ENCODE measurements at regions not wholly inside any gene's neighbourhood (a gene's known extent, or its start where the extent isn't known, plus 50 kb on each side); places are given as distances from the start of the nearest gene placed in this dataset.

DNA sequence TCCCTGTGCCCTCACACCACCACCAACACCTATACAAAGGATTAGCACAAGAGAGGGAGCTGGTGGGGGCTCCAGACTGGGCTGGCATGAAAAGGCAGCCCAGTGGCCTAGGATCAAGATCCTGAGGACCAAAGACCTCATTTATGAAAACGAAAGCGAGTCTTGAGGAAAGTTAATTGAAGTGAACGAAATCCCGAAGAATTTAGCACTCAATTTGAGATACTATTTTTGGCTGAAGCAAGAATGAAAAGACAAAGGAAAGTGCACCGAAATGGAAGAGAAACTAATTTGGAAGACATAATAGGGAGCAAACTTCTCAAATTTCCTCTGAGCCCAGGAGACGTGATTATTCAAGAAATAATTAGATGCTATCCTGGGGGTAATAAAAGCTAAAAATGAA is 68.7 kb upstream of the SLC6A11 start:
- TF ChIP-seq ELF1 (IDR thresholded peaks at IDR 0.05; ENCODE audit: borderline replicate concordance, low read depth) (no peak), RAD21 (IDR thresholded peaks at IDR 0.05; ENCODE audit: low read depth) (no peak), POLR2A (IDR thresholded peaks at IDR 0.05; ENCODE audit: borderline replicate concordance, extremely low read depth, insufficient read depth, insufficient read length) (no peak), EGR1 (IDR thresholded peaks at IDR 0.05; ENCODE audit: low read depth) (no peak), EZH2phosphoT487 (IDR thresholded peaks at IDR 0.05; ENCODE audit: borderline replicate concordance) (no peak), EZH2 (IDR thresholded peaks at IDR 0.05) (no peak), POLR2AphosphoS5 (IDR thresholded peaks at IDR 0.05; ENCODE audit: low read depth, low read length) (no peak), ZNF274 (IDR thresholded peaks at IDR 0.05; ENCODE audit: low read depth, low read length) (no peak)
- TF ChIP-seq, protein P1, sequence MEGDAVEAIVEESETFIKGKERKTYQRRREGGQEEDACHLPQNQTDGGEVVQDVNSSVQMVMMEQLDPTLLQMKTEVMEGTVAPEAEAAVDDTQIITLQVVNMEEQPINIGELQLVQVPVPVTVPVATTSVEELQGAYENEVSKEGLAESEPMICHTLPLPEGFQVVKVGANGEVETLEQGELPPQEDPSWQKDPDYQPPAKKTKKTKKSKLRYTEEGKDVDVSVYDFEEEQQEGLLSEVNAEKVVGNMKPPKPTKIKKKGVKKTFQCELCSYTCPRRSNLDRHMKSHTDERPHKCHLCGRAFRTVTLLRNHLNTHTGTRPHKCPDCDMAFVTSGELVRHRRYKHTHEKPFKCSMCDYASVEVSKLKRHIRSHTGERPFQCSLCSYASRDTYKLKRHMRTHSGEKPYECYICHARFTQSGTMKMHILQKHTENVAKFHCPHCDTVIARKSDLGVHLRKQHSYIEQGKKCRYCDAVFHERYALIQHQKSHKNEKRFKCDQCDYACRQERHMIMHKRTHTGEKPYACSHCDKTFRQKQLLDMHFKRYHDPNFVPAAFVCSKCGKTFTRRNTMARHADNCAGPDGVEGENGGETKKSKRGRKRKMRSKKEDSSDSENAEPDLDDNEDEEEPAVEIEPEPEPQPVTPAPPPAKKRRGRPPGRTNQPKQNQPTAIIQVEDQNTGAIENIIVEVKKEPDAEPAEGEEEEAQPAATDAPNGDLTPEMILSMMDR (IDR thresholded peaks at IDR 0.05 in 2 of 3, conservative IDR thresholded peaks at IDR 0.05 in 1 of 3; ENCODE audit: borderline replicate concordance in 1 of 3, insufficient read depth in 1 of 3, low read depth in 2 of 3, low read length in 2 of 3), result no peak
- TF ChIP-seq, protein P2, sequence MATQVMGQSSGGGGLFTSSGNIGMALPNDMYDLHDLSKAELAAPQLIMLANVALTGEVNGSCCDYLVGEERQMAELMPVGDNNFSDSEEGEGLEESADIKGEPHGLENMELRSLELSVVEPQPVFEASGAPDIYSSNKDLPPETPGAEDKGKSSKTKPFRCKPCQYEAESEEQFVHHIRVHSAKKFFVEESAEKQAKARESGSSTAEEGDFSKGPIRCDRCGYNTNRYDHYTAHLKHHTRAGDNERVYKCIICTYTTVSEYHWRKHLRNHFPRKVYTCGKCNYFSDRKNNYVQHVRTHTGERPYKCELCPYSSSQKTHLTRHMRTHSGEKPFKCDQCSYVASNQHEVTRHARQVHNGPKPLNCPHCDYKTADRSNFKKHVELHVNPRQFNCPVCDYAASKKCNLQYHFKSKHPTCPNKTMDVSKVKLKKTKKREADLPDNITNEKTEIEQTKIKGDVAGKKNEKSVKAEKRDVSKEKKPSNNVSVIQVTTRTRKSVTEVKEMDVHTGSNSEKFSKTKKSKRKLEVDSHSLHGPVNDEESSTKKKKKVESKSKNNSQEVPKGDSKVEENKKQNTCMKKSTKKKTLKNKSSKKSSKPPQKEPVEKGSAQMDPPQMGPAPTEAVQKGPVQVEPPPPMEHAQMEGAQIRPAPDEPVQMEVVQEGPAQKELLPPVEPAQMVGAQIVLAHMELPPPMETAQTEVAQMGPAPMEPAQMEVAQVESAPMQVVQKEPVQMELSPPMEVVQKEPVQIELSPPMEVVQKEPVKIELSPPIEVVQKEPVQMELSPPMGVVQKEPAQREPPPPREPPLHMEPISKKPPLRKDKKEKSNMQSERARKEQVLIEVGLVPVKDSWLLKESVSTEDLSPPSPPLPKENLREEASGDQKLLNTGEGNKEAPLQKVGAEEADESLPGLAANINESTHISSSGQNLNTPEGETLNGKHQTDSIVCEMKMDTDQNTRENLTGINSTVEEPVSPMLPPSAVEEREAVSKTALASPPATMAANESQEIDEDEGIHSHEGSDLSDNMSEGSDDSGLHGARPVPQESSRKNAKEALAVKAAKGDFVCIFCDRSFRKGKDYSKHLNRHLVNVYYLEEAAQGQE (IDR thresholded peaks at IDR 0.05; ENCODE audit: low read depth), result no peak

Data from HCT116 (cell line).